AML-193 (cell line): ENCODE measurements at regions not wholly inside any gene's neighbourhood (a gene's known extent, or its start where the extent isn't known, plus 50 kb on each side); places are given as distances from the start of the nearest gene placed in this dataset.
"Not testable (repeated sequence)": the region's sequence is repeated elsewhere in the genome, so short reads cannot be mapped to it uniquely, and the experiment has no call there.

ENCODE experiments used
- DNase-seq, 2 experiments: peaks; one replicate each; lab custom pipeline; 2025; lab: John Stamatoyannopoulos, UW

- DNase-seq: no peak
These were observed 691.8 kb downstream of the FLRT2 start for GRCh38 chr14:86221755-86222154.

- no peak for DNase-seq
These were observed 691.1 kb downstream of the FLRT2 start for GRCh38 chr14:86221000-86221399.

GRCh38 chr14:86217523-86217922, 687.6 kb downstream of the FLRT2 start:
- no peak for DNase-seq

- no peak for DNase-seq
These were observed 673.9 kb downstream of the FLRT2 start for GRCh38 chr14:86203843-86204242.

GRCh38 chr14:86196471-86196870, 666.5 kb downstream of the FLRT2 start:
- DNase-seq: no peak

- DNase-seq: no peak
These were observed 663.8 kb downstream of the FLRT2 start for GRCh38 chr14:86193756-86194155.

- no peak for DNase-seq
These were observed 650.0 kb downstream of the FLRT2 start for GRCh38 chr14:86179980-86180379.

- DNase-seq: no peak
These were observed 638.4 kb downstream of the FLRT2 start for GRCh38 chr14:86168371-86168770.

- DNase-seq: no peak
These were observed 636.6 kb downstream of the FLRT2 start for GRCh38 chr14:86166541-86166940.

GRCh38 chr14:86153480-86153879, 623.5 kb downstream of the FLRT2 start:
- DNase-seq: no peak

GRCh38 chr14:86143248-86143647, 613.3 kb downstream of the FLRT2 start:
- DNase-seq: no peak

- DNase-seq: no peak
These were observed 612.0 kb downstream of the FLRT2 start for GRCh38 chr14:86141966-86142365.

- no peak for DNase-seq
These were observed 599.5 kb downstream of the FLRT2 start for GRCh38 chr14:86129426-86129825.

GRCh38 chr14:86124328-86124727, 594.4 kb downstream of the FLRT2 start:
- DNase-seq: no peak

GRCh38 chr14:86115972-86116371, 586.0 kb downstream of the FLRT2 start:
- no peak for DNase-seq

- not testable (repeated sequence) for DNase-seq
These were observed 580.9 kb downstream of the FLRT2 start for GRCh38 chr14:86110871-86111270.

- no peak for DNase-seq
These were observed 574.8 kb downstream of the FLRT2 start for GRCh38 chr14:86104691-86105265.

- no peak for DNase-seq
These were observed 564.6 kb downstream of the FLRT2 start for GRCh38 chr14:86094512-86094911.

- no peak for DNase-seq
These were observed 561.9 kb downstream of the FLRT2 start for GRCh38 chr14:86091811-86092210.

- no peak for DNase-seq
These were observed 558.2 kb downstream of the FLRT2 start for GRCh38 chr14:86088156-86088555.

- DNase-seq: no peak
These were observed 557.4 kb downstream of the FLRT2 start for GRCh38 chr14:86087377-86087776.

GRCh38 chr14:86086962-86087361, 557.0 kb downstream of the FLRT2 start:
- no peak for DNase-seq

- DNase-seq: no peak
These were observed 554.2 kb downstream of the FLRT2 start for GRCh38 chr14:86084097-86084496.

GRCh38 chr14:86083616-86084015, 553.7 kb downstream of the FLRT2 start:
- DNase-seq: no peak
